Ovary (tissue), 3 donors: ENCODE measurements at regions not wholly inside any gene's neighbourhood (a gene's known extent, or its start where the extent isn't known, plus 50 kb on each side); places are given as distances from the start of the nearest gene placed in this dataset.

Source experiments
- EP300 ChIP-seq: sonication (generic); formaldehyde crosslinking; IDR thresholded peaks from one replicate; pipeline ENCODE4 v1.6.1; 2017; ENCODE audit warnings: antibody characterized with exemption
- TF ChIP-seq, protein P1 (sequence below), 3 donors: fragments of 450-650 bp in 2 of 3; fragments of 200-600 bp in 1 of 3; IDR thresholded peaks; one replicate each; pipeline versions ENCODE4 v1.5.1 to v1.8.0; 2016 to 2022; ENCODE audit warnings: antibody characterized with exemption in 3 of 3, mild to moderate bottlenecking in 1 of 3
- donor health status: DM: no; HTN: no; CAD: no.

DNA sequence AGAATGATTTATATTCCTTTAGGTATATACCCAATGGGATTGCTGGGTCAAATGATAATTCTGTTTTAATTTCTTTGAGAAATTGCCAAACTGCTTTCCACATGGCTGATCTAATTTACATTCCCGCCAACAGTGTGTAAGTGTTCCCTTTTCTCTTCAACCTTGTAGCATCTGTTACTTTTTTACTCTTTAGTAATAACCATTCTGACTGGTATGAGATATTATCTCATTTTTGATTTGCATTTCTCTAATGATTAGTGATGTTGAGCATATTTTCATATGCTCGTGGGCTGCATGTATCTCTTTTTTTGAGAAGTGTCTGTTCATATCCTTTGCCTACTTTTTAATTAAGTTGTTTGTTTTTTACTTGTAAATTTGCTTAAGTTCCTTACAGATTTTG lies 1264.2 kb downstream of the OTOL1 start:
- TF ChIP-seq, protein P1, sequence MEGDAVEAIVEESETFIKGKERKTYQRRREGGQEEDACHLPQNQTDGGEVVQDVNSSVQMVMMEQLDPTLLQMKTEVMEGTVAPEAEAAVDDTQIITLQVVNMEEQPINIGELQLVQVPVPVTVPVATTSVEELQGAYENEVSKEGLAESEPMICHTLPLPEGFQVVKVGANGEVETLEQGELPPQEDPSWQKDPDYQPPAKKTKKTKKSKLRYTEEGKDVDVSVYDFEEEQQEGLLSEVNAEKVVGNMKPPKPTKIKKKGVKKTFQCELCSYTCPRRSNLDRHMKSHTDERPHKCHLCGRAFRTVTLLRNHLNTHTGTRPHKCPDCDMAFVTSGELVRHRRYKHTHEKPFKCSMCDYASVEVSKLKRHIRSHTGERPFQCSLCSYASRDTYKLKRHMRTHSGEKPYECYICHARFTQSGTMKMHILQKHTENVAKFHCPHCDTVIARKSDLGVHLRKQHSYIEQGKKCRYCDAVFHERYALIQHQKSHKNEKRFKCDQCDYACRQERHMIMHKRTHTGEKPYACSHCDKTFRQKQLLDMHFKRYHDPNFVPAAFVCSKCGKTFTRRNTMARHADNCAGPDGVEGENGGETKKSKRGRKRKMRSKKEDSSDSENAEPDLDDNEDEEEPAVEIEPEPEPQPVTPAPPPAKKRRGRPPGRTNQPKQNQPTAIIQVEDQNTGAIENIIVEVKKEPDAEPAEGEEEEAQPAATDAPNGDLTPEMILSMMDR (IDR thresholded peaks at IDR 0.05): no peak
- no peak for TF ChIP-seq EP300
